NT2/D1 (cell line): ENCODE measurements at regions not wholly inside any gene's neighbourhood (a gene's known extent, or its start where the extent isn't known, plus 50 kb on each side); places are given as distances from the start of the nearest gene placed in this dataset.

Source experiments
- DNase-seq: peaks from one replicate; pipeline ENCODE4 v3.0.0-alpha.2; 2011; ENCODE audit warnings: low read depth, low spot score
- H3K27me3 ChIP-seq: 2 replicates; pipeline ENCODE4 v1.6.0; 2011; ENCODE audit warnings: mild to moderate bottlenecking; ENCODE audit not compliant: insufficient read length, insufficient read depth
- H3K36me3 ChIP-seq: 2 replicates; pipeline ENCODE4 v1.6.1; 2011; ENCODE audit warnings: mild to moderate bottlenecking, low read length, mixed read lengths; ENCODE audit not compliant: insufficient read depth, insufficient read length
- H3K4me1 ChIP-seq: 2 replicates; pipeline ENCODE4 v1.5.1; 2011; ENCODE audit not compliant: insufficient read depth, insufficient read length
- H3K4me3 ChIP-seq: 2 replicates; pipeline ENCODE4 v1.5.1; 2011; ENCODE audit warnings: low read depth; ENCODE audit not compliant: insufficient read length
- H3K9ac ChIP-seq: 2 replicates; pipeline ENCODE4 v1.6.0; 2011; ENCODE audit warnings: low read depth; ENCODE audit not compliant: insufficient read length
- H3K9me3 ChIP-seq: 2 replicates; pipeline ENCODE4 v1.5.1; 2011; ENCODE audit warnings: mild to moderate bottlenecking, low read length; ENCODE audit not compliant: insufficient read depth
- SUZ12 ChIP-seq: IDR thresholded peaks from 2 replicates; pipeline ENCODE4 v1.6.1; 2011; ENCODE audit not compliant: insufficient read length, insufficient read depth; ENCODE audit errors: extremely low read depth
- YY1 ChIP-seq: IDR thresholded peaks from 2 replicates; pipeline ENCODE4 v1.6.1; 2011; ENCODE audit not compliant: insufficient read length, insufficient read depth
- ZNF274 ChIP-seq: IDR thresholded peaks from 2 replicates; pipeline ENCODE4 v1.6.1; 2011; ENCODE audit warnings: mild to moderate bottlenecking, low read depth, low read length

GRCh38 chr6:23349521-23350147 is 776.4 kb upstream of the NRSN1 start:
- no peak overlapping the region for H3K4me3 ChIP-seq
- H3K36me3 ChIP-seq = no peaks in the 10 kb centered on the region
- no peaks in the 10 kb centered on the region for H3K9me3 ChIP-seq
- TF ChIP-seq SUZ12 (no peak), ZNF274 (no peak), YY1 (no peak)
- H3K4me1 ChIP-seq = no peaks in the 10 kb centered on the region
- no peak overlapping the region for H3K9ac ChIP-seq
- H3K27me3 ChIP-seq = no peaks in the 10 kb centered on the region
- DNase-seq = no peak

GRCh38 chr6:23350752-23351453 is 775.1 kb upstream of the NRSN1 start:
- DNase-seq = no peak
- no peaks in the 10 kb centered on the region for H3K36me3 ChIP-seq
- no peaks in the 10 kb centered on the region for H3K4me1 ChIP-seq
- H3K9ac ChIP-seq = no peak overlapping the region
- H3K4me3 ChIP-seq = no peak overlapping the region
- no peaks in the 10 kb centered on the region for H3K9me3 ChIP-seq
- TF ChIP-seq YY1 = no peak
- TF ChIP-seq SUZ12 = no peak
- TF ChIP-seq ZNF274 = no peak
- H3K27me3 ChIP-seq = no peaks in the 10 kb centered on the region

GRCh38 chr6:23354004-23354403 is 772.0 kb upstream of the NRSN1 start:
- H3K27me3 ChIP-seq = no peaks in the 10 kb centered on the region
- H3K4me1 ChIP-seq = no peaks in the 10 kb centered on the region
- TF ChIP-seq SUZ12 (no peak), ZNF274 (no peak), YY1 (no peak)
- H3K9me3 ChIP-seq = no peaks in the 10 kb centered on the region
- no peak for DNase-seq
- no peak overlapping the region for H3K9ac ChIP-seq
- H3K4me3 ChIP-seq = no peak overlapping the region
- no peaks in the 10 kb centered on the region for H3K36me3 ChIP-seq

GRCh38 chr6:23357185-23357766 is 768.7 kb upstream of the NRSN1 start:
- no peaks in the 10 kb centered on the region for H3K4me1 ChIP-seq
- H3K9me3 ChIP-seq = no peaks in the 10 kb centered on the region
- DNase-seq = no peak
- no peak overlapping the region for H3K4me3 ChIP-seq
- no peak overlapping the region for H3K9ac ChIP-seq
- H3K36me3 ChIP-seq = no peaks in the 10 kb centered on the region
- TF ChIP-seq YY1 (no peak), ZNF274 (no peak), SUZ12 (no peak)
- no peaks in the 10 kb centered on the region for H3K27me3 ChIP-seq

DNA sequence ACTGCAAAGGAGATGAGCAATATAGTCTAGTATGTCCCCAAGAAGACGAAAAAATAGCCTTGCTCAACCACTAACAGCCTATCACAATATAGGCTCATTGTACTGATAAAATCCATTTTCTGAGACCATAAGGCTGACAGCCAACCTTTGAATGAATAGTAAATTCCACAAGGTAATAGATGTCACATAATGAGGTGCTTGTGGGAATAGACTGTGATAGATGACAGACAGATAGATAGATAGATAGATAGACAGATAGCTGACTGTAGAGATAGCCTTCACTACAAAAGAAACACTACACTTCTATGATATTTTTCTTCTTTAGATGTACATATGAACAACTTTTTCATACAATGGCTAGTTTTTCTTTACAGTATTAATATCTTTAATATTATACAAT is 760.3 kb upstream of the NRSN1 start:
- DNase-seq = no peak
- Histone ChIP-seq H3K4me1 (no peaks in the 10 kb centered on the region), H3K27me3 (no peaks in the 10 kb centered on the region), H3K4me3 (no peak overlapping the region), H3K9me3 (no peaks in the 10 kb centered on the region), H3K36me3 (no peaks in the 10 kb centered on the region), H3K9ac (no peak overlapping the region)
- TF ChIP-seq YY1 (no peak), SUZ12 (no peak), ZNF274 (no peak)

GRCh38 chr6:23367311-23367710 is 758.7 kb upstream of the NRSN1 start:
- Histone ChIP-seq H3K9me3 (no peaks in the 10 kb centered on the region), H3K9ac (no peak overlapping the region), H3K4me1 (no peaks in the 10 kb centered on the region), H3K36me3 (no peaks in the 10 kb centered on the region), H3K4me3 (no peak overlapping the region), H3K27me3 (no peaks in the 10 kb centered on the region)
- no peak for DNase-seq
- TF ChIP-seq SUZ12 = no peak
- TF ChIP-seq YY1 = no peak
- no peak for TF ChIP-seq ZNF274

- H3K9me3 ChIP-seq = no peaks in the 10 kb centered on the region
- no peaks in the 10 kb centered on the region for H3K4me1 ChIP-seq
- H3K36me3 ChIP-seq = no peaks in the 10 kb centered on the region
- TF ChIP-seq SUZ12 = no peak
- no peak for TF ChIP-seq ZNF274
- no peak for TF ChIP-seq YY1
- H3K27me3 ChIP-seq = no peaks in the 10 kb centered on the region
- no peak overlapping the region for H3K9ac ChIP-seq
- DNase-seq = no peak
- no peak overlapping the region for H3K4me3 ChIP-seq
These were observed 757.5 kb upstream of the NRSN1 start for GRCh38 chr6:23368557-23368956.

GRCh38 chr6:23370051-23370450 is 756.0 kb upstream of the NRSN1 start:
- H3K9me3 ChIP-seq = no peaks in the 10 kb centered on the region
- H3K9ac ChIP-seq = no peak overlapping the region
- TF ChIP-seq ZNF274 = no peak
- H3K4me3 ChIP-seq = no peak overlapping the region
- no peaks in the 10 kb centered on the region for H3K27me3 ChIP-seq
- H3K4me1 ChIP-seq = no peaks in the 10 kb centered on the region
- H3K36me3 ChIP-seq = no peaks in the 10 kb centered on the region
- DNase-seq = no peak
